Right atrium auricular region (tissue), 2 donors: ENCODE measurements at regions not wholly inside any gene's neighbourhood (a gene's known extent, or its start where the extent isn't known, plus 50 kb on each side); places are given as distances from the start of the nearest gene placed in this dataset.
"Not testable (repeated sequence)": the region's sequence is repeated elsewhere in the genome, so short reads cannot be mapped to it uniquely, and the experiment has no call there.

Source experiments
- DNase-seq: peaks from one replicate; pipeline ENCODE4 v3.0.0-alpha.2; 2019; ENCODE audit warnings: low spot score
- H3K27ac ChIP-seq, 2 donors: fragments of 200-600 bp; sonication (generic); 1 replicate in 1 of 2; 2 replicates in 1 of 2; pipeline ENCODE4 v1.5.1; 2016 to 2019
- H3K27me3 ChIP-seq, 2 donors: fragments of 200-600 bp; sonication (generic); one replicate each; pipeline versions ENCODE4 v1.5.1 to v1.6.0; 2017 to 2019
- H3K36me3 ChIP-seq: fragments of 200-600 bp; sonication (generic); one replicate; pipeline ENCODE4 v1.5.1; 2016
- H3K4me1 ChIP-seq, 2 donors: fragments of 200-600 bp; sonication (generic); one replicate each; pipeline versions ENCODE4 v1.5.1 to v1.6.0; 2017 to 2019
- H3K4me3 ChIP-seq, 2 donors: fragments of 200-600 bp; sonication (generic); 1 replicate in 1 of 2; 2 replicates in 1 of 2; pipeline ENCODE4 v1.5.1; 2017 to 2019; ENCODE audit warnings: mild to moderate bottlenecking in 1 of 2, moderate library complexity in 1 of 2
- H3K9me3 ChIP-seq, 2 donors: fragments of 200-600 bp; sonication (generic); one replicate each; pipeline ENCODE4 v1.5.1; 2019
- CTCF ChIP-seq, 2 donors: fragments of 200-600 bp; sonication (generic); IDR thresholded peaks; one replicate each; pipeline ENCODE4 v1.5.1; 2019; ENCODE audit warnings: antibody characterized with exemption in 2 of 2

- TF ChIP-seq CTCF (IDR thresholded peaks at IDR 0.05), result no peak
- Histone ChIP-seq H3K27ac (peak overlapping the region in 1 of 2 donors; percentile 48), H3K27me3 (no peaks in the 10 kb centered on the region), H3K4me1 (peaks cover 0 to 19% of the 10 kb centered on the region in 2 donors), H3K36me3 (no peaks in the 10 kb centered on the region), H3K4me3 (no peak overlapping the region), H3K9me3 (no peaks in the 10 kb centered on the region)
- no peak for DNase-seq
Observed at GRCh38 chr22:44639891-44640617, 62.0 kb upstream of the PRR5 start.

GRCh38 chr22:44638971-44639760 lies 62.8 kb upstream of the PRR5 start:
- H3K36me3 ChIP-seq, result no peaks in the 10 kb centered on the region
- no peaks in the 10 kb centered on the region for H3K9me3 ChIP-seq
- TF ChIP-seq CTCF (IDR thresholded peaks at IDR 0.05), result no peak
- H3K4me3 ChIP-seq, result no peak overlapping the region
- peaks cover 0 to 19% of the 10 kb centered on the region in 2 donors for H3K4me1 ChIP-seq
- H3K27me3 ChIP-seq, result no peaks in the 10 kb centered on the region
- DNase-seq, result peak; percentile 66
- H3K27ac ChIP-seq, result peak overlapping the region in 1 of 2 donors; percentile 48

- H3K27ac ChIP-seq, H3K4me3 ChIP-seq, H3K27me3 ChIP-seq, H3K9me3 ChIP-seq, H3K36me3 ChIP-seq, DNase-seq: not testable (repeated sequence)
- peaks cover 0 to 19% of the 10 kb centered on the region in 2 donors for H3K4me1 ChIP-seq
Observed at GRCh38 chr22:44636502-44637206, 65.3 kb upstream of the PRR5 start.

- DNase-seq, H3K4me3 ChIP-seq, H3K9me3 ChIP-seq, H3K27ac ChIP-seq, H3K27me3 ChIP-seq, H3K36me3 ChIP-seq: not testable (repeated sequence)
- H3K4me1 ChIP-seq, result peaks cover 0 to 18% of the 10 kb centered on the region in 2 donors
Observed at GRCh38 chr22:44635567-44635966, 66.4 kb upstream of the PRR5 start.

- H3K27ac ChIP-seq, result no peak overlapping the region
- no peak for TF ChIP-seq CTCF (IDR thresholded peaks at IDR 0.05)
- no peaks in the 10 kb centered on the region for H3K9me3 ChIP-seq
- no peak for DNase-seq
- no peaks in the 10 kb centered on the region for H3K27me3 ChIP-seq
- no peaks in the 10 kb centered on the region for H3K36me3 ChIP-seq
- H3K4me1 ChIP-seq, result peaks cover 0 to 10% of the 10 kb centered on the region in 2 donors
- H3K4me3 ChIP-seq, result no peak overlapping the region
Observed at GRCh38 chr22:44634426-44635321, 67.3 kb upstream of the PRR5 start.

GRCh38 chr22:44633647-44634046 lies 68.4 kb upstream of the PRR5 start:
- Histone ChIP-seq H3K27ac (no peak overlapping the region), H3K4me1 (peaks cover 0 to 2% of the 10 kb centered on the region in 2 donors), H3K9me3 (no peaks in the 10 kb centered on the region), H3K36me3 (no peaks in the 10 kb centered on the region), H3K4me3 (no peak overlapping the region), H3K27me3 (no peaks in the 10 kb centered on the region)
- no peak for DNase-seq
- TF ChIP-seq CTCF (IDR thresholded peaks at IDR 0.05), result no peak
